ENCODE measurements at regions not wholly inside any gene's neighbourhood (a gene's known extent, or its start where the extent isn't known, plus 50 kb on each side); places are given as distances from the start of the nearest gene placed in this dataset.

GRCh38 chr1:198864695-198865094, 225.9 kb downstream of the PTPRC start:
- DNase-seq (ENCODE audit: low spot score), result no peak

GRCh38 chr1:198865319-198865718, 226.5 kb downstream of the PTPRC start:
- DNase-seq (ENCODE audit: low spot score), result no peak

- no peak for DNase-seq (ENCODE audit: low spot score)
Observed at GRCh38 chr1:198867182-198867581, 228.3 kb downstream of the PTPRC start.

DNA sequence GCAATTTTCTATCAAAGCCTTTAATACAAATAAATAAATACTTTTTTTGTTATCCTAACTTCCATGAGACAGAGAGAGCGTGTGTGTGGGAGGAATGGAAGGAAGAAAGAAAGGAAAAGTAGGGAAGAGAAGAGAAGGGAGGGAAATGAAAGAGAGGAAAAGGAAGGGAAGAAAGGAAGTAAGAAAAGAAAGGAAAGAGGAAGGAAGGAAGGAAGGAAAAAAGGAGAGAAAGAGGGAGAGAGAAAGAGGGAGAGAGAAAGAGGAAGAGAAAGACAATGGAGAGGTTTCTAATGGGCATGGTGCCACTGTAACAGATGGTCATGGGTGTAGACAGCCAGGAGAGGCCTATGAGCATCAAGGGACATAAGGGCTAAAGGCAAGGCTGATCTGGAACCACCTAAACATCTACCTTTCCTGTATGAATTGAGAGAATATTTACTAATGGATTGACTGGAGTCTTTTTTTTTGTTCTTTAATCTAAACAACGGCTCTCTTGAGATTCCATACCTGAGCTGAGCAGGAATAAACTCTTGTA, 234.9 kb downstream of the PTPRC start:
- no peak for DNase-seq (ENCODE audit: low spot score)

GRCh38 chr1:198876371-198876871, 237.6 kb downstream of the PTPRC start:
- no peak for DNase-seq (ENCODE audit: low spot score)

- no peak for DNase-seq (ENCODE audit: low spot score)
Observed at GRCh38 chr1:198878566-198878965, 239.7 kb downstream of the PTPRC start.

- no peak for DNase-seq (ENCODE audit: low spot score)
Observed at GRCh38 chr1:198879711-198880306, 241.0 kb downstream of the PTPRC start.

GRCh38 chr1:198880397-198880796, 241.6 kb downstream of the PTPRC start:
- no peak for DNase-seq (ENCODE audit: low spot score)

GRCh38 chr1:198880818-198881597, 242.2 kb downstream of the PTPRC start:
- DNase-seq (ENCODE audit: low spot score), result peak; percentile 39

DNA sequence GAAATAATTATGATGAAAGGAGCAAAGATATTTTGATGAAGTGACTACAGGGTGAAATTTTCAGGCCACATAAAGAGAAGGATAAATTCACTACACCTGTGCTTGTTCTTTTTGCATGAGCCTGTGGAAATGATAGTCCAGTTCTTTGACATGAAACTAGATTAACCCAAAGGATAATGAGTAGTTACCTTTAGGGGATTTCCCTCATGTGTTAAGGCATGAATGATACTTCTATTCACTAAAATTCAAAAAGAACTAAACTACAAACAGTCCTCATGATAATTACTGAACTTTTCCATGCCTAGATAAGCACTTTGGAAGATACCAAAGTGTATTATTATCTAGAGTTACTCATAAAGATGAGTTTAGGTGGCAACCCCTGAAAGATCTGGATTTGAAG, 244.3 kb downstream of the PTPRC start:
- DNase-seq (ENCODE audit: low spot score), result no peak

DNA sequence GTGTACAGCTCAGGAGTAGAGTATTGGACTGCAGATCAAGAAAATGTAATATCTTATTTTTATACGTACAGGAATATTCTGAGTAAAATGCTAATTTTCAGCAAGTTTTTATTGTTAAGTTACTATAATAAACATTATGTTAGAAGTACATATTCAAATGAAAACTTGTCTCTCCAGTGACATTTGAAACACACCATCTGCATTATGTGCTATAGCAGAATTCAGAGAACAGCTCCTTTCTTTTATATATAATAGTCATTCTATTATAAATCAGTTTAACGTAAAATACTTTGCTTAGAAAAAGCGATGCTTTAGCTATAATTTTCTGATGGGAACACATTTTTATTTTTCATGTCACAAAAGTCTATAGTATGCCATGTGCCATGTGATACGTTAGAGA, 249.0 kb downstream of the PTPRC start:
- no peak for DNase-seq (ENCODE audit: low spot score)

- DNase-seq (ENCODE audit: low spot score), result no peak
Observed at GRCh38 chr1:198888379-198888943, 249.6 kb downstream of the PTPRC start.

- DNase-seq (ENCODE audit: low spot score), result no peak
Observed at GRCh38 chr1:198889101-198889500, 250.3 kb downstream of the PTPRC start.

GRCh38 chr1:198889749-198890148, 250.9 kb downstream of the PTPRC start:
- DNase-seq (ENCODE audit: low spot score), result no peak

DNA sequence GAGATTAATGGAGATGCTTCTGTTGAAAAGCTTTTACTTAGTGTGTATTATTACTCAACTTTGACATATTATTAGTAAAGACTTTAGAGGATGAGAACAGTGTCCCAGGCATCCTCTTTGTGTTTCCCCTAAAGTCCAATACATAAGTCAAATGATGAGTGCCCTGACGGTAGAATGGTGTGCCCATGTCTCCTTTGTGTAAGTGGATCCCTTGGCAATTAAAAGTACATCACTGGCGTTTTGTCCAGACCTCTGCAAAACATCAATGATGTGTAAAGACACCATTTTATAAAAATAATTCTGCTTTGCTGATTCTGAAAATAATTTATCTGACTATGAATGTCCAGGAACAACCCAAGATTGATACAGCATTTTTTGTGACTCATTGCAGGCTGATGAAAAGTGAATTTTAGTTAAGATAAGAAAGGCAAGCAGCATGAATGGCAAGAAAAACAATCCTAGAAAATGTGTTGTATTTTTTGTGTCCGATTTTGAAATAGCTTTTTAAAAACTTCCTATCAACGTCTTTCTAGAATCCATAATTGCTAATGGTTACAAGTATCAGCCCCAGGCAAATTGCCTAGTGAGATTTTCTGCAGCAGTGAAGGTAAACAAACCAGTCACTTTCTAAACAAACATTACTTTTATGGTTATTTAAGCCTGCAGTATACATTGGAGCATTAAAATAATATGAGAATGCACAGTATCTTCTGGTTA, 251.5 kb downstream of the PTPRC start:
- no peak for DNase-seq (ENCODE audit: low spot score)

DNA sequence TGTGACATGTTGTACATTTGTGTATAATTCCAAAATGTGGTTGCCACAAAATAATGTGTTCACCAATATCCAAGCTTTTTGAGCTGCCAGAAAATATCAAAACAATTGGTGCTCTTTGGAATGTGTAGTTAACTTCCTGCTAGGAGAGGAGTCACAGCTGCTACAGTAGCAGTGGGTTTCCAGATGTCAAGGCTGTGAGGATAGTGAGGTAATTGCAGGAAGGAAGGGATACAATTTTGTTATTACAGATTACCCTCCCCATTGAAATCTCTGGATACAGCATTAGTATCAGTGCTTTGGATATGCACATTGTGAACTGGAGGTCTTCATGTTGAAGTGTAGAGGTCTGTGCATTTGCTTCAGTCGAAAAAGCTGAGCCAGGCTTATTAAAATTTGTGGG, 253.2 kb downstream of the PTPRC start:
- DNase-seq (ENCODE audit: low spot score), result peak; percentile 10

DNA sequence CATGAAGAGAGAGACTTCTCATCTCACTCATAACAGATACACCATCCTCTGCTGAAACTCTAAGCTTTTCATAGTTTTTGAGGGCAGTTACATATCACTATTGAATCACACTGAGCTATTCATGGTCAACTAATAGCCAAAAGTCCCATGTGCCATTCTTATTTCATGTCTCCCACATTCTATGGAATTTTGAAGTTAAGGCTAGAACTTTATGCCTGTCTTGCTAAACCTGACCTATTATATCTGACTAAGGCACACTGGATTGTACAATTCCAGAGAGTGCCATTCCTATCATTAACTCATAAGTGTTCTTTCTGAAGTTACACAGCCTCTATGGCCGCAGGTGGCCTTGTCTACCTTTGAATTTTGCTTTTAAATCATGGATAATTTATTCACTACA, 254.3 kb downstream of the PTPRC start:
- no peak for DNase-seq (ENCODE audit: low spot score)

GRCh38 chr1:198893763-198894444, 255.1 kb downstream of the PTPRC start:
- DNase-seq (ENCODE audit: low spot score), result no peak

DNA sequence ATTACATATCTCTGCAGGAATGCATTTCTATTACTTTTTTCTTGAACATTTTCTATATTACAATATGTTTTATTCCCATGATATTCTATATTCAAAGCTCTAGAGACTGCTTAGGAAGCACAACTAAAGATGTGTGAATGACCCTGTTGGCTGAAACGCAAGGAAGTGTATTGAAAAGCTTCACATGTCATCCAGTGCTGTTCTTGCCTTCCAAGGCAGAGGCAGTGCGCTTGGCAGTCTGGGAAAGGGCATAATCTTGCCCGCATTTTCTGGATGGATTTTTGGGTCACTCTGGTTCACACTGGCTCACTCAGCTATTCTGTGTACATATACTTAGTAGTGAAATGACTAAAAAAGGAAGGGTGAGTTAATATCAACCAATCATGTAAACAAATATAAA, 262.4 kb downstream of the PTPRC start:
- no peak for DNase-seq (ENCODE audit: low spot score)

- no peak for DNase-seq (ENCODE audit: low spot score)
Observed at GRCh38 chr1:198902655-198903054, 263.8 kb downstream of the PTPRC start.

- no peak for DNase-seq (ENCODE audit: low spot score)
Observed at GRCh38 chr1:198903203-198903602, 264.4 kb downstream of the PTPRC start.

DNA sequence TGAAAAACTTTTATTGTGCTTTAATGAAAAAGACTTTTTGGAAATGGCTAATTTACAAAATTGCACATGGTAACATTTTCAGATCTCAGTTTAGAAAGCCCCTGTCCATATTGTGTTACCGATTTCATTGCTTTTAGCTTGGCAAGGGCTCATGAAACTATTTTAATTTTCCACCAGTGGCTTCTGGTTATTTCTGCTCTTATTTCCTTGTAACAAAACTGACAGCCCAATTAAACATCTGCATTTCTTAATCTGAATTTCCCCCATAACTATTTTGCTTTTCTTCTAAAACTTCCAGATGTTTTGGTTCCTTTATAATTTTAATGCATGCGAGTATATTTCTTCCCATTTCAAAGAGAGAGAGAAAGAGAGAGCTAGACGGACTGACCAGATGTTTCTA, 264.8 kb downstream of the PTPRC start:
- no peak for DNase-seq (ENCODE audit: low spot score)
